ENCODE measurements at regions not wholly inside any gene's neighbourhood (a gene's known extent, or its start where the extent isn't known, plus 50 kb on each side); places are given as distances from the start of the nearest gene placed in this dataset.

GRCh38 chr7:106376026-106376799 lies 91.4 kb upstream of the NAMPT start:
- no peaks in the 10 kb centered on the region for H3K27me3 Mint-ChIP-seq (ENCODE audit: insufficient read depth, unreplicated experiment)
- Histone ChIP-seq H3K27me3 (replicated peaks; ENCODE audit: control insufficient read depth, insufficient read depth, low read length) (no peaks in the 10 kb centered on the region), H3K9me3 (no peaks in the 10 kb centered on the region), H3K4me3 (ENCODE audit: low read depth, low read length) (no peak overlapping the region), H3K4me1 (peaks cover 11% of the 10 kb centered on the region), H3K36me3 (ENCODE audit: control insufficient read depth, insufficient read depth, low read length) (no peaks in the 10 kb centered on the region)
- no peak overlapping the region for H3K27ac Mint-ChIP-seq (ENCODE audit: unreplicated experiment)
- no peak for TF ChIP-seq CTCF (IDR thresholded peaks at IDR 0.05; ENCODE audit: insufficient read depth in 1 of 2, low read depth in 1 of 2, low read length in 1 of 2, severe bottlenecking in 1 of 2, unreplicated experiment in 1 of 2)
- H3K9me3 Mint-ChIP-seq (ENCODE audit: unreplicated experiment): no peaks in the 10 kb centered on the region
- BruUV-seq (replicated peaks): no TSS peak
- DNase-seq: no peak
- CTCF ChIA-PET: no interaction called here
- intact Hi-C loops (cut with micrococcal nuclease; ENCODE audit: unreplicated experiment): no loop called here
- POLR2A ChIA-PET: no interaction called here
- H3K4me3 Mint-ChIP-seq (ENCODE audit: unreplicated experiment): no peak overlapping the region
- H3K36me3 Mint-ChIP-seq (ENCODE audit: insufficient read depth, unreplicated experiment): no peaks in the 10 kb centered on the region
- H3K4me1 Mint-ChIP-seq (ENCODE audit: low read depth, unreplicated experiment): peaks cover 11% of the 10 kb centered on the region

GRCh38 chr7:106375499-106375898 lies 90.7 kb upstream of the NAMPT start:
- DNase-seq: no peak
- no peak for TF ChIP-seq CTCF (IDR thresholded peaks at IDR 0.05; ENCODE audit: insufficient read depth in 1 of 2, low read depth in 1 of 2, low read length in 1 of 2, severe bottlenecking in 1 of 2, unreplicated experiment in 1 of 2)
- no TSS peak for BruUV-seq (replicated peaks)
- H3K9me3 Mint-ChIP-seq (ENCODE audit: unreplicated experiment): no peaks in the 10 kb centered on the region
- H3K27me3 Mint-ChIP-seq (ENCODE audit: insufficient read depth, unreplicated experiment): no peaks in the 10 kb centered on the region
- no peaks in the 10 kb centered on the region for H3K36me3 Mint-ChIP-seq (ENCODE audit: insufficient read depth, unreplicated experiment)
- Histone ChIP-seq H3K4me3 (ENCODE audit: low read depth, low read length) (no peak overlapping the region), H3K9me3 (no peaks in the 10 kb centered on the region), H3K36me3 (ENCODE audit: control insufficient read depth, insufficient read depth, low read length) (no peaks in the 10 kb centered on the region), H3K4me1 (peaks cover 4% of the 10 kb centered on the region), H3K27me3 (replicated peaks; ENCODE audit: control insufficient read depth, insufficient read depth, low read length) (no peaks in the 10 kb centered on the region)
- ChIA-PET POLR2A (no interaction called here), CTCF (no interaction called here)
- H3K4me3 Mint-ChIP-seq (ENCODE audit: unreplicated experiment): no peak overlapping the region
- intact Hi-C loops (cut with micrococcal nuclease; ENCODE audit: unreplicated experiment): no loop called here
- peaks cover 4% of the 10 kb centered on the region for H3K4me1 Mint-ChIP-seq (ENCODE audit: low read depth, unreplicated experiment)
- no peak overlapping the region for H3K27ac Mint-ChIP-seq (ENCODE audit: unreplicated experiment)

- no peaks in the 10 kb centered on the region for H3K27me3 Mint-ChIP-seq (ENCODE audit: insufficient read depth, unreplicated experiment)
- intact Hi-C loops (cut with micrococcal nuclease; ENCODE audit: unreplicated experiment): no loop called here
- ChIA-PET CTCF (interaction anchor here (0.6 kb wide), 1 partner anchor 675 kb away, joined by 3 read pairs; no protein-coding TSS in a partner anchor), POLR2A (no interaction called here)
- H3K36me3 Mint-ChIP-seq (ENCODE audit: insufficient read depth, unreplicated experiment): no peaks in the 10 kb centered on the region
- no peaks in the 10 kb centered on the region for H3K36me3 ChIP-seq (ENCODE audit: control insufficient read depth, insufficient read depth, low read length)
- DNase-seq: no peak
- no peaks in the 10 kb centered on the region for H3K27me3 ChIP-seq (replicated peaks; ENCODE audit: control insufficient read depth, insufficient read depth, low read length)
- H3K27ac Mint-ChIP-seq (ENCODE audit: unreplicated experiment): no peak overlapping the region
- TF ChIP-seq CTCF (IDR thresholded peaks at IDR 0.05; ENCODE audit: insufficient read depth in 1 of 2, low read depth in 1 of 2, low read length in 1 of 2, severe bottlenecking in 1 of 2, unreplicated experiment in 1 of 2): no peak
- no peaks in the 10 kb centered on the region for H3K9me3 ChIP-seq
- no peak overlapping the region for H3K4me3 Mint-ChIP-seq (ENCODE audit: unreplicated experiment)
- no peak overlapping the region for H3K4me3 ChIP-seq (ENCODE audit: low read depth, low read length)
- no peaks in the 10 kb centered on the region for H3K4me1 ChIP-seq
- no TSS peak for BruUV-seq (replicated peaks)
- no peaks in the 10 kb centered on the region for H3K4me1 Mint-ChIP-seq (ENCODE audit: low read depth, unreplicated experiment)
- no peaks in the 10 kb centered on the region for H3K9me3 Mint-ChIP-seq (ENCODE audit: unreplicated experiment)
Observed at GRCh38 chr7:106374437-106374836, 89.7 kb upstream of the NAMPT start.

All from Caco-2 (cell line).